ENCODE measurements at regions not wholly inside any gene's neighbourhood (a gene's known extent, or its start where the extent isn't known, plus 50 kb on each side); places are given as distances from the start of the nearest gene placed in this dataset.

DNA sequence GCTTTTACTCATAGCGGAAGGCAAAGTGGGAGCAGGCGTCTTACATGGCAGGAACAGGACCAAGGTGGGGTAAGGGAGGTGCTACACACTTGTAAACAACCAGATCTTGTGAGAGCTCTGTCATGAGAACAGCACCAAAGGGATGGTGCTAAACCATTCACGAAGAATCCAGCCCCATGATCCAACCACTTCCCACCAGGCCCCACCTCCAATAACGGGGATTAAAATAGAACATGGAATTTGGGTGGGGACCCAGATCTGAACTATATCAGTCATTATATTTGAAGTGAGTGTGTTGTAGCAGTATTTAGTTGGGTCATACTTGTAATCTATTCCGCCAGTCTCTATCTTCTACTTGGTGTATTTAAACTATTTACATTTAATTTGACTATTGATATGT is 190.9 kb downstream of the RPLP1 start:
- Histone ChIP-seq H3K27ac (ENCODE audit: low read depth in 1 of 2, low read length in 2 of 2) (no peak overlapping the region), H3K27me3 (ENCODE audit: control insufficient read depth in 4 of 4, insufficient read depth in 4 of 4, low read length in 3 of 4) (no peaks in the 10 kb centered on the region), H3K9ac (ENCODE audit: low read depth in 1 of 2, low read length in 2 of 2) (no peak overlapping the region), H3K36me3 (ENCODE audit: control insufficient read depth in 4 of 4, insufficient read depth in 3 of 4, low read depth in 1 of 4, low read length in 3 of 4) (no peaks in the 10 kb centered on the region), H3K9me3 (ENCODE audit: control insufficient read depth in 4 of 4, low read length in 3 of 4) (peaks cover 0 to 3% (median under 1%) of the 10 kb centered on the region in 4 donors), H3K4me3 (ENCODE audit: low read depth in 1 of 3, low read length in 3 of 3) (no peak overlapping the region), H3K4me1 (ENCODE audit: control insufficient read depth in 4 of 4, insufficient read depth in 4 of 4, low read length in 3 of 4) (no peaks in the 10 kb centered on the region)
- DNase-seq (ENCODE audit: low spot score): peak; percentile 19
- 96% methylated on average over 5 of the region's 5 CpGs for whole genome bisulfite sequencing
- TF ChIP-seq NR2F2 (IDR thresholded peaks at IDR 0.05): no peak

DNA sequence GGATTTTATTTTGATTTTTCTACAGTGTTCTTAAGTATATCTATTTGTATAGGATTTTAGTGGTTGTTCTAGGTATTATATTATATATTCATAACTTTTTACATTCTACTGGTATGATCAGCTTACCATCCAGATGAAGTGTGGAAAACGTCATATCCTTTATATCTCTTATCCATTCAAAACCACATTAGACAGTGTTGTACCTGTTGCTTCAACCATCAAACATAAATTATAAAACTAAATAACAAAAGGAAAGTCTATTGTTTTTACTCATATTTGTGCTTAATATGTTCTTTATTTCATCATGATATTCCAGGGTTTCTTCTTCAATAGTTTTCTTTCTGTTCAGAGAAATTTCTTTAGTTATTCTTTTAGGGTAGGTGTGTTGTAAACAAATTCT is 191.4 kb downstream of the RPLP1 start:
- no peak overlapping the region for H3K4me3 ChIP-seq (ENCODE audit: low read depth in 1 of 3, low read length in 3 of 3)
- H3K27ac ChIP-seq (ENCODE audit: low read depth in 1 of 2, low read length in 2 of 2): no peak overlapping the region
- H3K9me3 ChIP-seq (ENCODE audit: control insufficient read depth in 4 of 4, low read length in 3 of 4): peaks cover 0 to 3% (median under 1%) of the 10 kb centered on the region in 4 donors
- H3K9ac ChIP-seq (ENCODE audit: low read depth in 1 of 2, low read length in 2 of 2): no peak overlapping the region
- no peaks in the 10 kb centered on the region for H3K4me1 ChIP-seq (ENCODE audit: control insufficient read depth in 4 of 4, insufficient read depth in 4 of 4, low read length in 3 of 4)
- TF ChIP-seq FOXA1 (IDR thresholded peaks at IDR 0.05) (no peak), SP1 (IDR thresholded peaks at IDR 0.05) (no peak), TAF1 (conservative IDR thresholded peaks at IDR 0.05) (no peak), RAD21 (IDR thresholded peaks at IDR 0.05) (no peak), FOXA2 (IDR thresholded peaks at IDR 0.05) (no peak), RXRA (IDR thresholded peaks at IDR 0.05) (no peak), YY1 (IDR thresholded peaks at IDR 0.05) (no peak), GABPA (IDR thresholded peaks at IDR 0.05 in 1 of 2, conservative IDR thresholded peaks at IDR 0.05 in 1 of 2) (no peak), JUND (IDR thresholded peaks at IDR 0.05) (no peak)
- TF ChIP-seq, protein P1, sequence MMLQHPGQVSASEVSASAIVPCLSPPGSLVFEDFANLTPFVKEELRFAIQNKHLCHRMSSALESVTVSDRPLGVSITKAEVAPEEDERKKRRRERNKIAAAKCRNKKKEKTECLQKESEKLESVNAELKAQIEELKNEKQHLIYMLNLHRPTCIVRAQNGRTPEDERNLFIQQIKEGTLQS (IDR thresholded peaks at IDR 0.05): no peak
- TF ChIP-seq, protein P2, sequence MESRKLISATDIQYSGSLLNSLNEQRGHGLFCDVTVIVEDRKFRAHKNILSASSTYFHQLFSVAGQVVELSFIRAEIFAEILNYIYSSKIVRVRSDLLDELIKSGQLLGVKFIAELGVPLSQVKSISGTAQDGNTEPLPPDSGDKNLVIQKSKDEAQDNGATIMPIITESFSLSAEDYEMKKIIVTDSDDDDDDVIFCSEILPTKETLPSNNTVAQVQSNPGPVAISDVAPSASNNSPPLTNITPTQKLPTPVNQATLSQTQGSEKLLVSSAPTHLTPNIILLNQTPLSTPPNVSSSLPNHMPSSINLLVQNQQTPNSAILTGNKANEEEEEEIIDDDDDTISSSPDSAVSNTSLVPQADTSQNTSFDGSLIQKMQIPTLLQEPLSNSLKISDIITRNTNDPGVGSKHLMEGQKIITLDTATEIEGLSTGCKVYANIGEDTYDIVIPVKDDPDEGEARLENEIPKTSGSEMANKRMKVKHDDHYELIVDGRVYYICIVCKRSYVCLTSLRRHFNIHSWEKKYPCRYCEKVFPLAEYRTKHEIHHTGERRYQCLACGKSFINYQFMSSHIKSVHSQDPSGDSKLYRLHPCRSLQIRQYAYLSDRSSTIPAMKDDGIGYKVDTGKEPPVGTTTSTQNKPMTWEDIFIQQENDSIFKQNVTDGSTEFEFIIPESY (IDR thresholded peaks at IDR 0.05): no peak
- TF ChIP-seq, protein P3, sequence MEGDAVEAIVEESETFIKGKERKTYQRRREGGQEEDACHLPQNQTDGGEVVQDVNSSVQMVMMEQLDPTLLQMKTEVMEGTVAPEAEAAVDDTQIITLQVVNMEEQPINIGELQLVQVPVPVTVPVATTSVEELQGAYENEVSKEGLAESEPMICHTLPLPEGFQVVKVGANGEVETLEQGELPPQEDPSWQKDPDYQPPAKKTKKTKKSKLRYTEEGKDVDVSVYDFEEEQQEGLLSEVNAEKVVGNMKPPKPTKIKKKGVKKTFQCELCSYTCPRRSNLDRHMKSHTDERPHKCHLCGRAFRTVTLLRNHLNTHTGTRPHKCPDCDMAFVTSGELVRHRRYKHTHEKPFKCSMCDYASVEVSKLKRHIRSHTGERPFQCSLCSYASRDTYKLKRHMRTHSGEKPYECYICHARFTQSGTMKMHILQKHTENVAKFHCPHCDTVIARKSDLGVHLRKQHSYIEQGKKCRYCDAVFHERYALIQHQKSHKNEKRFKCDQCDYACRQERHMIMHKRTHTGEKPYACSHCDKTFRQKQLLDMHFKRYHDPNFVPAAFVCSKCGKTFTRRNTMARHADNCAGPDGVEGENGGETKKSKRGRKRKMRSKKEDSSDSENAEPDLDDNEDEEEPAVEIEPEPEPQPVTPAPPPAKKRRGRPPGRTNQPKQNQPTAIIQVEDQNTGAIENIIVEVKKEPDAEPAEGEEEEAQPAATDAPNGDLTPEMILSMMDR (IDR thresholded peaks at IDR 0.05; ENCODE audit: low read depth, low read length, missing input control): no peak
- TF ChIP-seq, protein P4, sequence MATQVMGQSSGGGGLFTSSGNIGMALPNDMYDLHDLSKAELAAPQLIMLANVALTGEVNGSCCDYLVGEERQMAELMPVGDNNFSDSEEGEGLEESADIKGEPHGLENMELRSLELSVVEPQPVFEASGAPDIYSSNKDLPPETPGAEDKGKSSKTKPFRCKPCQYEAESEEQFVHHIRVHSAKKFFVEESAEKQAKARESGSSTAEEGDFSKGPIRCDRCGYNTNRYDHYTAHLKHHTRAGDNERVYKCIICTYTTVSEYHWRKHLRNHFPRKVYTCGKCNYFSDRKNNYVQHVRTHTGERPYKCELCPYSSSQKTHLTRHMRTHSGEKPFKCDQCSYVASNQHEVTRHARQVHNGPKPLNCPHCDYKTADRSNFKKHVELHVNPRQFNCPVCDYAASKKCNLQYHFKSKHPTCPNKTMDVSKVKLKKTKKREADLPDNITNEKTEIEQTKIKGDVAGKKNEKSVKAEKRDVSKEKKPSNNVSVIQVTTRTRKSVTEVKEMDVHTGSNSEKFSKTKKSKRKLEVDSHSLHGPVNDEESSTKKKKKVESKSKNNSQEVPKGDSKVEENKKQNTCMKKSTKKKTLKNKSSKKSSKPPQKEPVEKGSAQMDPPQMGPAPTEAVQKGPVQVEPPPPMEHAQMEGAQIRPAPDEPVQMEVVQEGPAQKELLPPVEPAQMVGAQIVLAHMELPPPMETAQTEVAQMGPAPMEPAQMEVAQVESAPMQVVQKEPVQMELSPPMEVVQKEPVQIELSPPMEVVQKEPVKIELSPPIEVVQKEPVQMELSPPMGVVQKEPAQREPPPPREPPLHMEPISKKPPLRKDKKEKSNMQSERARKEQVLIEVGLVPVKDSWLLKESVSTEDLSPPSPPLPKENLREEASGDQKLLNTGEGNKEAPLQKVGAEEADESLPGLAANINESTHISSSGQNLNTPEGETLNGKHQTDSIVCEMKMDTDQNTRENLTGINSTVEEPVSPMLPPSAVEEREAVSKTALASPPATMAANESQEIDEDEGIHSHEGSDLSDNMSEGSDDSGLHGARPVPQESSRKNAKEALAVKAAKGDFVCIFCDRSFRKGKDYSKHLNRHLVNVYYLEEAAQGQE (IDR thresholded peaks at IDR 0.05): no peak
- H3K36me3 ChIP-seq (ENCODE audit: control insufficient read depth in 4 of 4, insufficient read depth in 3 of 4, low read depth in 1 of 4, low read length in 3 of 4): no peaks in the 10 kb centered on the region
- H3K27me3 ChIP-seq (ENCODE audit: control insufficient read depth in 4 of 4, insufficient read depth in 4 of 4, low read length in 3 of 4): no peaks in the 10 kb centered on the region
- no peak for DNase-seq (ENCODE audit: low spot score)
- 88% methylated on average over 1 of the region's 1 CpG for WGBS

All from liver (tissue), 8 donors.